ENCODE measurements at regions not wholly inside any gene's neighbourhood (a gene's known extent, or its start where the extent isn't known, plus 50 kb on each side); places are given as distances from the start of the nearest gene placed in this dataset.
"Not testable (repeated sequence)": the region's sequence is repeated elsewhere in the genome, so short reads cannot be mapped to it uniquely, and the experiment has no call there.

- no peak for DNase-seq
These were observed 117.9 kb downstream of the CXCL12 start for GRCh38 chr10:44267007-44267406.

- no peak for DNase-seq
These were observed 120.7 kb downstream of the CXCL12 start for GRCh38 chr10:44264244-44264643.

DNA sequence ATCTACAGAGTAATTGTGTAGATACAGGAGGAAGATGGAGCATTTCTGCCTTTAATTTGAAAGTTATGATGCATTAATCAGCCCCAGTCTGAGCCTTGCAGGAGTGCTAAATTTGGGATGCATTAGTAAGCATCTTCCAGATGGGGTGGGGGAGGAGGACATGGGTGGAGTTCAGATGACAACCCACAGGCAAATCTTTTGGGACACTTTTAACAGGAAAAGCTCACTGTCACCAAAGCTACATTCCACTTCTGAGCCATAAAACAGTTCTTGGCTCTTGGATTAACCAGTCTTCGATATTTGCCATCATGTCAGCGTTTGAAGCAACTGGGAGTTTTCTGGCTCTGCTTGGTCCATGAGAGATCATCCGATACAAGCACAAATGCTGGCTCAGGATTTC is 121.1 kb downstream of the CXCL12 start:
- DNase-seq: no peak

- DNase-seq: no peak
These were observed 122.2 kb downstream of the CXCL12 start for GRCh38 chr10:44262551-44263251.

DNA sequence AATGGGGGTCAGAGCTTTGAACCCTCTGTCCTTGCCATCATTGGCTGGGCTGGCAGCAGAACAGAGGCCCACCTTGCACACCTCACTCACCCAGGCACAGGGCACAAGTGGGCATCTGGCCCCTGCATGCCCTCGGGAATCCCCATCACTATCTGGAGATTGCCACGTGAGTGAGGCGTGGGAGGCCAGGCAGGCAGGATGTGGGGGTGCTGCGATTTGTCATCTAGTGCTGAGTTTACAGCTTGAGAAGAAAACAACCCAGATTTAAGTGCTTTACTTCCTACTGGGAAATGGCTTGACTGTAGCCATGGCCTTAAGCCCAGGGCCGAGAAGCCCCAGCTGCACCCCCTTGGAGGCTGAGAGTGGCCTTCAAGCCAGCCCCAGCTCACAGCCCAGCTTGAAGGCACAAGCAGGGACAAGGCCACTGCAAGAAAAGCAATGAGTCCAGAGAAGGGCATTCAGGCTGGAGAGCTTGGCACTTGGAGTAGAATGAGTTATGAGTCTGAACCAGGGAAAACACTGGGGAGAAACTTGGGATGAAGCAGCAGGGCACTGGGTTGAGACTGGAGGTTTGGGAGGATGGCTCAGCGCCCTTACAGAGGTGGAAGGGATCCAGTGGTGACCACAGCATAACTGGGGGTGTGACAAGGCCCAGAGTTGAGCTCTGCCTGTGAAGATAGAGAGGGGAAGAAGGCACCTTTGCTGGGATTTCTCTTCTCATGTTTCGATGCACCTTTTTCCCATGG is 123.0 kb downstream of the CXCL12 start:
- no peak for DNase-seq

GRCh38 chr10:44261296-44261695 is 123.6 kb downstream of the CXCL12 start:
- DNase-seq: no peak

- DNase-seq: no peak
These were observed 124.5 kb downstream of the CXCL12 start for GRCh38 chr10:44260286-44260928.

DNA sequence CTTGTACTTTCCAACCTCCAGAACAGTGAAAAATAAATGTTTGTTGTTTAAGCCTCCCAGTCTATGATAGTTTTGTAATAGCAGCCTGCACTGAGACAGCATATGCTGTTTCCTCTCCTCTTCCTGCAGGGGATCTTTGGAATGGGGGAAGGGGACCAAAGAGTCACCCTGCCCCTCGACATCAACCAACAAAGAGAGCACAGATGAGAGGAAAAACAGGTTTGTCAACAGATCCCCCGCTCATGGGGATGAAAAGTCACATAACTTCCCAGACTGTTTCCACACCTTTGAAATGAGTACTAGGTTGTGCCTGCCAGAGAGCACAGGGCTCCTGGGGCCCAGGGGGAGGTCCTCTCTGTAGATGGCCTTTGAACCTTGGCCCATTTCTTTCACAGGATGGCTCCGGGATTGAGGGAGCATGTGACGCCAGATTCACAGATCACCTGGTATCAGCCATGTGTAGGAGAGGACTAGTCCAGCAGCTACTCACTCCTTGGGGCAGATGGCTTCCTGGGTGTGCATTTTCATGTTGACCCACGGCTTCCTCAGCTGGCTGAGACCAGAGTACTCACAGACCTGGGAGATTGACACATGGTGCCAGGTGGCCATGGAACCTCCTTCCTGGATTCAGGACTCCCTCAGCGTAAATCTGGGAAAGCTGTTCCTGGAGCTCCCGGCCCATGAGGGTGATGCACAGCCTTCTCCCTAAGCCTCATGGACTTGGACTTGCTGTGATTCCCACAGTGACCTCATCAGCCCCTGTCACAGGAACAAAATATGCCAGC is 125.6 kb downstream of the CXCL12 start:
- no peak for DNase-seq

DNA sequence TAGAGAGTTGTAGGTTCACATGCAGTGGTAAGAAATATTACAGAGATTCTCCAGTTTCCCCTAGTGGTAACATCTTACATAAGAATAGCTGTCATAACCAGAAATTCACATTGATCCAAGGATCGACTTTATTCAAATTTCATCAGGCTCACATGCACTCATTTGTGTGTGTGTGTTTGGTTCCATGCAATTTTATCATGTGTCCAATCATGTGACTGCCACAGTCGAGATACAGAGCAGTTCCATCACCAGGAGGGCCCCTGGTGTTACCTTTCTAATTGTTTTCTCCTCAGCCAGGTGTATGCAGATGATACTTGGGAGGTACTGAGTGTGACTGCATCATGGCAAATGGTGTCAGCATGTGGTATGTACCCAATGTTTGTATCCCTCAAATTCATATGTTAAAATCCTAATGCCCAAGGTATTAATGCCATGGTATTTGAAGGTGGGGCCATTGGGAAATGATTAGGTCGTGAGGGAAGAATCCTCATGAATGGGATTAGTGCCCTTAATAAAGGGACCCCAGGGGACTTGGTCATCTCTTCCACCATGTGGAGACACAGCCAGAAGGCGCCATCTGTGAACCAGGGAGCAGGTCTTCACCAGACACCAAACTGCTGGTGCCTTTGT is 126.3 kb downstream of the CXCL12 start:
- no peak for DNase-seq

DNA sequence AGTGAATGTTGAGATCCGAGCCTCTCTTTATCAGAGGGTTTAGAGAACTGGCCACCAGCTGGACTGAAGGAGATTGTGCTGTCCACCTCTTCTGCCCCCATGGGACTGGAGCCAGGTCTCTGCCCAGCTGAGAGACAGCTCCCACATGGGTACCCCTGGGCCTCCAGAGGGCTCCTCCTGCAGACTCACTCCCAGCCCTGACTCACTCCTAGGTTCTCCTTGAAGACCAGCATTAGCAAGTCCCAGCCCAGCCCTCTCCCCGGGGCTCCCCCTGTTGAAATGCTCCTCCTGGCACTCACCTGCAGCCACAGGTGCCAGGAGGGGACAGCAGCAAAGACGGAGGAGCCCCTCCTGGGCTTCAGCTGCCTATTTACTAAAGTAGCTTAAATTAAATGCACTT is 126.9 kb downstream of the CXCL12 start:
- no peak for DNase-seq

- no peak for DNase-seq
These were observed 131.0 kb downstream of the CXCL12 start for GRCh38 chr10:44253769-44254462.

DNA sequence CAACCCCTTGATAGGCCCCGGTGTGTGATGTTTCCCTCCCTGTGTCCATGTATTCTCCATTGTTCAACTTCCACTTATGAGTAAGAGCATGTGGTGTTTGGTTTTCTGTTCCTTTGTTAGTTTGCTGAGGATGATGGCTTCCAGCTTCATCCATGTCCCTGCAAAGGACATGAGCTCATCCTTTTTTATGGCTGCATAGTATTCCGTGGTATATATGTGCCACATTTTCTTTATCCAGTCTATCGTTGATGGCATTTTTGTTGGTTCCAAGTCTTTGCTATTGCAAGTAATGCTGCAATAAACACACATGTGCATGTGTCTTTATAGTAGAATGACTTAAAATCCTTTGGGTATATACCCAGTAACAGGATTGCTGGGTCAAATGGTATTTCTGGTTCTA is 132.3 kb downstream of the CXCL12 start:
- DNase-seq: not testable (repeated sequence)

DNA sequence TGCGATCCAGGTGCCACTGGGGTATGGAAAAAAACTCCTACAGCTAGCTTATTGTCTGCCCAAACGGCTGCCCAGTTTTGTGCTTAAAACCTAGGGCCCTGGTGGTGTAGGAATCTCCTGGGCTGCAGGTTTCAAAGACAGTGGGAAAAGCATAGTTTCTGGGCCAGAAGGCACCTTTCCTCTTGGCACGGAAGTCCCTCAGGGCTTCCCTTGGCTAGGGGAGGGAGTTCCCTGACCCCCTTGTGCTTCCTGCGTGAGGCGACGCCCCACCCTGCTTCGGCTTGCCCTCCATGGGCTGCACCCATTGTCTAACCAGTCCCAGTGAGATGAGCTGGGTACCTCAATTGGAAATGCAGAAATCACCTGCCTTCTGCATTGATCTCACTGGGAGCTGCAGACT is 135.0 kb downstream of the CXCL12 start:
- not testable (repeated sequence) for DNase-seq

DNA sequence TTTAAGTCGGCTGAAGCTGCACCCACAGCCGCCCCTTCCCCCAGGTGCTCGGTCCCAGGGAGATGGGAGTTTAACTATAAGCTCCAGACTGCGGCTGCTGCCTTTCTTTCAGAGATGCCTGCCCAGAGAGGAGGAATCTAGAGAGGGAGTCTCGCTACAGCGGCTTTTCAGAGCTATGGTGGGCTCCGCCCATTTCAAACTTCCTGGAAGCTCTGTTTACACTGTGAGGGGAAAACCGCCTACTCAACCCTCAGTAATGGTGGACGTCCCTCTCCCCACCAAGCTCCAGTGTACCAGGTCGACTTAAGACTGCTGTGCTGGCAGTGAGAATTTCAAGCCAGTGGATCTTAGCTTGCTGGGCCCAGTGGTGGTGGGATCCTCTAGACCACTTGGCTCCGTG is 135.4 kb downstream of the CXCL12 start:
- no peak for DNase-seq

DNA sequence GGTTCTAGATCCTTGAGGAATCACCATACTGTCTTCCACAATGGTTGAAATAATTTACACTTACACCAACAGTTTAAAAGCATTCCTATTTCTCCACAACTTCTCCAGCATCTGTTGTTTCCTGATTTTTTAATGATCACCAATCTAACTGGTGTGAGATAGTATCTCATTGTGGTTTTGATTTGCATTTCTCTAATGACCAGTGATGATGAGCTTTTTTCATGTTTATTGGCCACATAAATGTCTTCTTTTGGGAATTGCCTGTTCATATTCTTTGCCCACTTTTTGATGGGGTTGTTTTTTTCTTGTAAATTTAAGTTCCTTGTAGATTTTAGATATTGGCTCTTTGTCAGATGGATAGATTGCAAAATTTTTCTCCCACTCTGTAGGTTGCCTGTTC is 138.2 kb downstream of the CXCL12 start:
- not testable (repeated sequence) for DNase-seq

GRCh38 chr10:44246287-44246686 is 138.6 kb downstream of the CXCL12 start:
- DNase-seq: not testable (repeated sequence)

- no peak for DNase-seq
These were observed 139.3 kb downstream of the CXCL12 start for GRCh38 chr10:44245601-44245938.

DNA sequence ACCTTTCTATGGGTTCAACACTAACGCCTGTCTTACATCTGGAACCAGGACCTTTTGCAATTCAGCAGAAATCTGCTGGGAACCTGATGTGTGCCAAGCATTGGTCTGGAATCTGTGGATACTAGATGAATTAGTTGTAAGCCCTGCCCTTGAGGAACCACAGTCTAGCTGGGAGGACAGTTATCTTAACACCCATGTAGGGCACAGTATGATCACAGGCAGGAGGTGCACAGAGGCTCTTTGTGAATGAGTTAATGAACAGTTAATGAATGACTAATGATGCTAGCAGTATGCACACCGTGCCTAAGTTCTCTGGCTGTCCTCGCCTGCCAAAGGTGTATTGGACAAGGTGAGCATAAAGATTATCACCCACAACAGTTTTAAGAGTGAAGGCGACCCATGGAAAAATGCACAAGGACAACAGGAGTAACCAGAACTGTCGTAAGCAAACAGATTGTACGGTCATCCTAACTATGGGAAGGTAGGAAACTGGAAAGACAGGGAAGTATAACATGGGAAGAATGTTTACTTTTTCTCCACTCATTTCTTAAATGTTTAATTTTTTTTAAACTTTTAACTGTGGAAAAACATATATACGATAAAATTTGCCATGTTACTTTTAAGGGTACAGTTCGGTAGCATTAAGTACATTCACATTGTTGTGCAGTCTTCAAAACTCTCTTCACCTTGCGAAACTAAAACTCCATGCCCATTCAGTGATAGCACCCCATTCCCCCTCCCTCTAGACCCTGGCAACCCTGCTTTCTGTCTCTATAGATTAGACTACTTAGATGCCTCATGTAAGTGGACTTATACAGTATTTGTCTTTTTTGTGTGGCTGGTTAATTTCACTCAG is 139.9 kb downstream of the CXCL12 start:
- no peak for DNase-seq

DNA sequence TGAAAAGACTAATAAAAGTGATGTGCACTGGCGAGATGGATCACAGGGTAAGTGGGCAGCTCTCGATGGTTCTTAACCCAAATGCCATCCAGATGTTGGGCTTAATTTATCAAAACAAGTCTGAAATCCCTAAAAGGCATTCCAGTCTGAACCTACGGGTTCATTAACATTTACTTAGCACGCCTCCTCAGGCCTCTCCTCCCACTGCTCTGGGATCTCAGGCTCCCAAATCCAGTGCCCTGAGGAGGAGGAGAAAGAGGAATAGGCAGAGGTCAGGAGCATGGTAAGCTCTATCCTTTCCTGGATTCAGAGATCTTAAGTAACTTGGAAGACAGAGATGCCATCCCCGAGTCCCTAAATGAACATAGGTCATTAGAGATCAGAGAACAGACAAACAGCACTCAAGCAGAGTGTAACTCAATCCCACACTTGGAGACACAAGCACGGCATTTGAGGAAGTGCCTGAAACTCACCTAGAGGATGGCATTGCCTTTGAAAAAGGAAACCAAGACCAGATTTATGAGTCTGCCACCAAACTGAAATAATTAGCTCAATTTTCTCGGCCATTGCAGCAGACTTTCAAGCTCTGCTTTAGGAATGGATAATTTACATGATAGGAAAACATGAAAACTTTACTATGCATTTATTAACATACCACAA is 140.9 kb downstream of the CXCL12 start:
- no peak for DNase-seq

GRCh38 chr10:44242826-44243225 is 142.1 kb downstream of the CXCL12 start:
- DNase-seq: no peak

- DNase-seq: no peak
These were observed 142.8 kb downstream of the CXCL12 start for GRCh38 chr10:44242091-44242490.

Data from activated gamma-delta T cell treated with Interleukin-2 at 50 U/mL for 16 hours (primary cell).